ENCODE measurements at regions not wholly inside any gene's neighbourhood (a gene's known extent, or its start where the extent isn't known, plus 50 kb on each side); places are given as distances from the start of the nearest gene placed in this dataset.

- Histone ChIP-seq H4K20me1 (ENCODE audit: insufficient read depth) (no peaks in the 10 kb centered on the region), H3K4me3 (ENCODE audit: low read length) (no peak overlapping the region), H3K9me3 (ENCODE audit: low read length) (no peaks in the 10 kb centered on the region), H3K9me2 (ENCODE audit: insufficient read depth, low read length) (no peaks in the 10 kb centered on the region), H3F3A (ENCODE audit: insufficient read depth, low read length, poor library complexity, severe bottlenecking) (no peaks in the 10 kb centered on the region), H3K79me2 (replicated peaks; ENCODE audit: insufficient read depth, low read length) (no peaks in the 10 kb centered on the region), H2AFZ (ENCODE audit: low read depth, low read length) (no peak overlapping the region), H3K36me3 (ENCODE audit: insufficient read depth, low read length) (no peaks in the 10 kb centered on the region), H3K27ac (ENCODE audit: low read length) (no peak overlapping the region), H3K27me3 (ENCODE audit: insufficient read depth, low read depth, low read length) (no peaks in the 10 kb centered on the region), H3K9ac (ENCODE audit: low read length) (no peak overlapping the region), H3K4me2 (ENCODE audit: low read length) (no peak overlapping the region)
- TF ChIP-seq RAD21 (conservative IDR thresholded peaks at IDR 0.05) (no peak), SMC3 (conservative IDR thresholded peaks at IDR 0.05; ENCODE audit: poor library complexity) (no peak), POLR2AphosphoS5 (IDR thresholded peaks at IDR 0.05) (no peak), REST (IDR thresholded peaks at IDR 0.05; ENCODE audit: borderline replicate concordance) (no peak), EP300 (conservative IDR thresholded peaks at IDR 0.05; ENCODE audit: poor library complexity, severe bottlenecking) (no peak), EZH2 (IDR thresholded peaks at IDR 0.05; ENCODE audit: borderline replicate concordance, insufficient read depth, low read length, poor library complexity, severe bottlenecking) (no peak), MXI1 (conservative IDR thresholded peaks at IDR 0.05; ENCODE audit: poor library complexity, severe bottlenecking) (no peak), TAF1 (IDR thresholded peaks at IDR 0.05; ENCODE audit: low read depth) (no peak)
- TF ChIP-seq, protein P1, sequence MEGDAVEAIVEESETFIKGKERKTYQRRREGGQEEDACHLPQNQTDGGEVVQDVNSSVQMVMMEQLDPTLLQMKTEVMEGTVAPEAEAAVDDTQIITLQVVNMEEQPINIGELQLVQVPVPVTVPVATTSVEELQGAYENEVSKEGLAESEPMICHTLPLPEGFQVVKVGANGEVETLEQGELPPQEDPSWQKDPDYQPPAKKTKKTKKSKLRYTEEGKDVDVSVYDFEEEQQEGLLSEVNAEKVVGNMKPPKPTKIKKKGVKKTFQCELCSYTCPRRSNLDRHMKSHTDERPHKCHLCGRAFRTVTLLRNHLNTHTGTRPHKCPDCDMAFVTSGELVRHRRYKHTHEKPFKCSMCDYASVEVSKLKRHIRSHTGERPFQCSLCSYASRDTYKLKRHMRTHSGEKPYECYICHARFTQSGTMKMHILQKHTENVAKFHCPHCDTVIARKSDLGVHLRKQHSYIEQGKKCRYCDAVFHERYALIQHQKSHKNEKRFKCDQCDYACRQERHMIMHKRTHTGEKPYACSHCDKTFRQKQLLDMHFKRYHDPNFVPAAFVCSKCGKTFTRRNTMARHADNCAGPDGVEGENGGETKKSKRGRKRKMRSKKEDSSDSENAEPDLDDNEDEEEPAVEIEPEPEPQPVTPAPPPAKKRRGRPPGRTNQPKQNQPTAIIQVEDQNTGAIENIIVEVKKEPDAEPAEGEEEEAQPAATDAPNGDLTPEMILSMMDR (IDR thresholded peaks at IDR 0.05; ENCODE audit: poor library complexity, severe bottlenecking) = no peak
These were observed 114.7 kb upstream of the CARD11 start for GRCh38 chr7:3158341-3158760.

DNA sequence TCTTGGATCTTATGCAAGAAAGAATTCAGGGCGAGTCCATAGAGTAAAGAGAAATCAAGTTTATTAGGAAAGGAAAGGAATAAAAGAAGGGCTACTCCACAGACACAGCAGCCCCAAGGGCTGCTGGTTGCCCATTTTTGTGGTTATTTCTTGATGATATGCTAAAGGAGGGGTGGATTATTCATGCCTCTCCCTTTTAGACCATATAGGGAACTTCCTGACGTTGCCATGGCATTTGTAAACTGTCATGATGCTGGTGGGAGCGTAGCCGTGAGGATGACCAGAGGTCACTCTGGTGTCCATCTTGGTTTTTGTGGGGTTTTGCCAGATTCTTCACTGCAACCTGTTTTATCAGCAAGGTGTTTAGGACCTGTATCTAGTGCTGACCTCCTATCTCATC, 115.4 kb upstream of the CARD11 start:
- Histone ChIP-seq H3K4me3 (ENCODE audit: low read length) (no peak overlapping the region), H3K27me3 (ENCODE audit: insufficient read depth, low read depth, low read length) (no peaks in the 10 kb centered on the region), H3K36me3 (ENCODE audit: insufficient read depth, low read length) (no peaks in the 10 kb centered on the region), H2AFZ (ENCODE audit: low read depth, low read length) (no peak overlapping the region), H3K9me3 (ENCODE audit: low read length) (no peaks in the 10 kb centered on the region), H3K79me2 (replicated peaks; ENCODE audit: insufficient read depth, low read length) (no peaks in the 10 kb centered on the region), H3F3A (ENCODE audit: insufficient read depth, low read length, poor library complexity, severe bottlenecking) (no peaks in the 10 kb centered on the region), H3K27ac (ENCODE audit: low read length) (no peak overlapping the region), H4K20me1 (ENCODE audit: insufficient read depth) (no peaks in the 10 kb centered on the region), H3K4me2 (ENCODE audit: low read length) (no peak overlapping the region), H3K9me2 (ENCODE audit: insufficient read depth, low read length) (no peaks in the 10 kb centered on the region), H3K9ac (ENCODE audit: low read length) (no peak overlapping the region)
- TF ChIP-seq SMC3 (conservative IDR thresholded peaks at IDR 0.05; ENCODE audit: poor library complexity) (no peak), MXI1 (conservative IDR thresholded peaks at IDR 0.05; ENCODE audit: poor library complexity, severe bottlenecking) (no peak), RAD21 (conservative IDR thresholded peaks at IDR 0.05) (no peak), TAF1 (IDR thresholded peaks at IDR 0.05; ENCODE audit: low read depth) (no peak), EZH2 (IDR thresholded peaks at IDR 0.05; ENCODE audit: borderline replicate concordance, insufficient read depth, low read length, poor library complexity, severe bottlenecking) (no peak), POLR2AphosphoS5 (IDR thresholded peaks at IDR 0.05) (no peak), REST (IDR thresholded peaks at IDR 0.05; ENCODE audit: borderline replicate concordance) (no peak), EP300 (conservative IDR thresholded peaks at IDR 0.05; ENCODE audit: poor library complexity, severe bottlenecking) (no peak)
- TF ChIP-seq, protein P1 (IDR thresholded peaks at IDR 0.05; ENCODE audit: poor library complexity, severe bottlenecking) = no peak

Measured in neural cell (in vitro differentiated cells).